ENCODE measurements at regions not wholly inside any gene's neighbourhood (a gene's known extent, or its start where the extent isn't known, plus 50 kb on each side); places are given as distances from the start of the nearest gene placed in this dataset.
"Not testable (repeated sequence)": the region's sequence is repeated elsewhere in the genome, so short reads cannot be mapped to it uniquely, and the experiment has no call there.

- DNase-seq, result not testable (repeated sequence)
Observed at GRCh38 chr2:87319705-87320104, 298.1 kb upstream of the PLGLB1 start.

DNA sequence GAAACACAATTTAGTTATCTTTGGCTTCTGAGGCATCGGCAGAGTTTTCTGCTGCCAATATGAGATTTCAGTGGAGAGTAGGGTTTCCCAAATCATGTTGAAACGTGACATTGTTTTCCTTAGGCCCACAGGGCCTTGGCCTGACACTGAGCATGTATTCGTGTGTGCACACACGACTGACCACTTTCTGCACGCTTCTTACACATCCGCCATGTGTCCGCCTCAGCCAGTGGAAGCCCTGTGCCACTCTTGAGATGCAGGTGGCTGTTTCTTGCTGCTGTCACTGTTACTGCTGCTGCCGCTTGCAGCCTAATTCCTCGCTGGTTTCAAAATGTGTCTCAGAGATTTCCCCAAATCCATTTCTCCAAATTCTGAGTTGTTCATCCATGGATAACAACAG, 299.6 kb upstream of the PLGLB1 start:
- DNase-seq, result not testable (repeated sequence)

GRCh38 chr2:87324335-87325041, 302.8 kb upstream of the PLGLB1 start:
- DNase-seq, result not testable (repeated sequence)

DNA sequence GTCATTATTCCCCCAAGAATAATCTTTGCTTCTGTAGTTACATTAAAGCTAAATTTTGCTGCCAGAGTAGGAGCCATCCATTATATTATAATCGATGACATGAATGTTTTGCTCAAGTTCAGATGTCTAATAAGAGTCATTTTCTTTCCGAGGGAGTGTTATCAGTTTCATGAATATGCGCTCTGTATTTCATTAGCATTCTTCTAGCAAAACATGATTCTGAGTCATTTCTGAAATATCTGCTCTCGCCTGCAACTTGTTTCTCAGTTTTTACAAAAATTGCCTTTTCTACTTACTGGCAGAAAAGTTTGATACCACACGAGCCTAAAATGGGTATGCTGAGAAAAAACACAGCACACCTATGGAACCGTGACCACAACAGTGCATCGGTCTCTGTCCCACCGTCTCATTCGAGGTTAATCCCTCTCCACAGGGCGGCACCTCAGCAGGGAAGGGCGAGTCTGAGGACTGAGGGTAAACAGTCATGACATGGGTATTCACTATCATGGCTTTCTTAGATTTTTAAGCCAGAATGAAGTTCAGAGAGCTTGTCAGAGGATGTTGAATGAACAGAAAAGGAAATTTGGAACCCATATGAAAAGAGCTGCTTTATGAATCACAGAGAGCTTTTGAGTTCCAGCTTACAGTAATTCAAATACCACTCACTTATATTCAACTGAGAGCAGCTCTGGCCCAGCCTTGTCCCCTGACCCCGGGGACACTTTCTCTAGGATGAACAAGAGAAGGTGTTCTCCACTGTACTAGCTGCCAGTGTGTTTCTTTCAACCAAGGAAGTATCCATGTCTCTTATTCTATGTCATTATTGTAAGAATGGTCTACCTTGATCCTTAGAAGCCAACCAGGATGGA, 303.6 kb upstream of the PLGLB1 start:
- not testable (repeated sequence) for DNase-seq

DNA sequence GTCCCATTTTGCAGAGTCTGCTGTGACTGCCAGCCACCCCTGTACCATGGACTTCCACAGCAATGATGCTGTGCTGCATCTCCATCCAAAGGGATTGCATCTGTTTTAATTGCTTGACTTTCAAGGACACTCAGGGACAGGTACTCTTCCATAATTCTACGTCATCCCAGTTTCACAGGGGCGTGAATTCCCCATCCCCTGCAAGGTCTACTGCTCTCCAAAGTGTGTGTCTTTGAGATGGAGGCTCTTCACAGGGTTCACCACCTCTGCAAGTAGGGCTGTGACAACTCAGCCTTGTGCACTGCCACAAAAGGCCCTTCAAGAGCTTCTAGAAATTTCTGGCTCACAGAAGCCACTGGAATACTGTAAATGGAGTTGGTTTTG, 304.3 kb upstream of the PLGLB1 start:
- DNase-seq, result not testable (repeated sequence)

DNA sequence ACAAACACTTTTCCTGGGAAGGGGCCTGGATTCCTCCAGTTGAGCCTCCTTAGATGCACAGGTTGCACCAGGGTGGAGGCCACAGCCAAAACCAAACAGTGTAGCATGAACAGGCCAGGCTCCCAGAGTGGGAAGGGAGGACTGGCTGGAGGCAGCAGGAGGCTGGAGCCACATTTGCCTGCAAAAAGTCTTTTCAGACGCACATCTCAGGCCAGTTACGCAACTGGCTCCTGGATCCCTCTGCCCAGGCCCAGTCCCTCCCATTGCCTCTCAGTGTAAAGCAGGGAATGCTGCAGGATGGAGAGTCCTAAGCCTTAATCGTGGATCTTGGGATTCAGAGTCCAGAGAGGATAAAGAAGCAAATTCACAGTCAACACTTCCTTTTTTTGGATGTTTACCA, 305.1 kb upstream of the PLGLB1 start:
- not testable (repeated sequence) for DNase-seq

- not testable (repeated sequence) for DNase-seq
Observed at GRCh38 chr2:87327648-87328371, 306.2 kb upstream of the PLGLB1 start.

- DNase-seq, result not testable (repeated sequence)
Observed at GRCh38 chr2:87329529-87329928, 307.9 kb upstream of the PLGLB1 start.

DNA sequence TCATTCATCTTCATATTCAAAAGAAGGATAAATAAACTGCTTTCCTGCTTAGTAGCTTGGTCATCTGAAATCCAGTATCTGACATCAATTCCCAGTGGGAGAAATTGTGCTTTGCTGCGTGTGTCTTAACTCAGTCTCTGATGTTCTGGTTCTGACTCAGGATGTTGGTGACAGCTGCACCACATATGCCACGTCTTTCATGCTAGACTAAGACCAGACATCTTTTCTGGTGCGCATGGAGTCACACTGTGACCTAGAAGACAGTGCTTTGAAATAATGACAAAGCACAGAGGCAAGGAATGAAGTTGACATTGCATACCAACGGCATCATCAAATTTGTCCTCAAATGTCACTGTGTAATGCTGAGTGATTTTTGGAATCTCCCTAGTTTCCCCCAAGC, 308.8 kb upstream of the PLGLB1 start:
- DNase-seq, result not testable (repeated sequence)

GRCh38 chr2:87331940-87332583, 310.4 kb upstream of the PLGLB1 start:
- DNase-seq, result not testable (repeated sequence)

GRCh38 chr2:87334888-87335287, 313.2 kb upstream of the PLGLB1 start:
- DNase-seq, result not testable (repeated sequence)

DNA sequence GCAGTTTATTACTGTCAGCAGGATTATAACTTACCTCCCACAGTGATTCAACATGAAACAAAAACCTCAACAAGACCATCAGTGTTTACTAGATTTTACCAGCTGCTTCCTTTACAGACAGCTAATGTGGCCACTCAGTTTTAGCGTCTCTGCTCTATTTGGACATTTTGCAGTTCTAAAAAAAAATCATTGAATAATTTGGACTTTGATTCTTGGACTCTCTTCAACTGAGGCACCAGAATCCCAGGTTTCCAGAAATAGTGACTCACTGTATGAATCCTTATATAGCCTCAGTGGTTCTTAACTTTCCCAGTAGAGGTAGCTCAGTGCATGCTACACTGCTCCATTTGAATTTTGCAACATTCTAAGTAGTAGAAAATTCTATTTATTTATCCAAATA, 317.4 kb upstream of the PLGLB1 start:
- not testable (repeated sequence) for DNase-seq

DNA sequence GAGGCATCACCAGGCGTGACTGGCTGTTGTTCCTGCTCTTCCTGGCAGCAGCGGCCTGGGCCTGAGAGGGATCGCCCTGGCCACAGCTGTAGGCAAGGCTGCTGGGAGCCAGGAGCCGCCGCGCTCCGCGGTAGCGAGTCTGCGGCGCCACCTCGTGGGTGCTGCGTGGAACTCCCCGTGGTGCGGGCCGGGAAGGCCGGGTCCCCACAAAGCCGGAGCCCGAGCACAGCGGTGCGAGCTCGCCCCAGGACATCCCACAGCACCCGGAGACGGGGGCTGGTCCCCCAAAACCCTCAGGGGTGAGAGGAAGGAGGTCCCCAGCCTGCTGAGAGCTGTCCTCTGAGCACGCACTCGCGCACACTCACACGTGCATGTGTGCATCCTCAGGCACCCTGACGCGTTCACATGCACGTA, 320.0 kb upstream of the PLGLB1 start:
- DNase-seq, result not testable (repeated sequence)

DNA sequence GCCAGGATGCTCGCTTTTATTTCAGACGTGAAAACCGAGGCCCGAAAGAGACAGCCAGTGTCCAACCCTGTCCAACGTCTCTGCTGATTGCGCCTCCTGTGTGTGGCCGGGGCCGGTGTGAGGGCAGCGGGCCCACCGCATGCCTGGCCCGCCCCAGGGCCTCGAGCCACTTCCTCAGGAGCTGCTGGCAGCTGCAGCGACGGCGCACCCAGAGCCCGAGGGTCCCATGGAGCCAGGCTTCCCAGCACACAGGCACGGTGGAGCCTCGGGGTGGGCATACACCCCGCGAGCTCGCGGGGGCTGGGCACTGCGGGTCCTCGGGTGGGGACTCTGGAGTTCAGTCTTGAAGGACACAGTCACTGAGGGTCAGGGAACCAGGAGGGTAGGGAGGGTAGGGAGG, 320.5 kb upstream of the PLGLB1 start:
- not testable (repeated sequence) for DNase-seq

GRCh38 chr2:87343347-87343746, 321.7 kb upstream of the PLGLB1 start:
- not testable (repeated sequence) for DNase-seq

GRCh38 chr2:87345283-87345682, 323.6 kb upstream of the PLGLB1 start:
- DNase-seq, result not testable (repeated sequence)

GRCh38 chr2:87348556-87348955, 326.9 kb upstream of the PLGLB1 start:
- not testable (repeated sequence) for DNase-seq

GRCh38 chr2:87349006-87349405, 327.4 kb upstream of the PLGLB1 start:
- DNase-seq, result not testable (repeated sequence)

- DNase-seq, result not testable (repeated sequence)
Observed at GRCh38 chr2:87352178-87352934, 330.7 kb upstream of the PLGLB1 start.

- not testable (repeated sequence) for DNase-seq
Observed at GRCh38 chr2:87353408-87353807, 331.8 kb upstream of the PLGLB1 start.

DNA sequence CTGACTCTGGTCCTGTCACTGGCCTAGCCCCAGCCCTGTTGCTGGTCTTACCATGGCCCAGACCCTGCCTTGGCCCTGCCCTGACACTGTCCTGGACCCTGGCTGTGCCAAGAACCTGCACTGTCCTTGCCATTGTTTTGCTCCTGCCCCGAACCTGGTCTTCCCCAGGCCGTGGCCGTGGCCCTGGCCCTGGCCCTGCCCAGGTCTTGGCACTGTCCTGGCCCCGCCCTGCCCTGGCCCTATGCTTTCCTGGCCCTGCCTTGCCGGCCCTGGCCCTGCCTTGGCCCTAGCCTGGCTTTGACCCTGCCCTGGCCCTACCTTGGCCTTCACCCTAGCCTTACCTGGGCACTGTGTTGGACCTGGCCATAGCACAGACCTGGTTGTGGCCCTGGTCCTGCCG, 332.5 kb upstream of the PLGLB1 start:
- not testable (repeated sequence) for DNase-seq

DNA sequence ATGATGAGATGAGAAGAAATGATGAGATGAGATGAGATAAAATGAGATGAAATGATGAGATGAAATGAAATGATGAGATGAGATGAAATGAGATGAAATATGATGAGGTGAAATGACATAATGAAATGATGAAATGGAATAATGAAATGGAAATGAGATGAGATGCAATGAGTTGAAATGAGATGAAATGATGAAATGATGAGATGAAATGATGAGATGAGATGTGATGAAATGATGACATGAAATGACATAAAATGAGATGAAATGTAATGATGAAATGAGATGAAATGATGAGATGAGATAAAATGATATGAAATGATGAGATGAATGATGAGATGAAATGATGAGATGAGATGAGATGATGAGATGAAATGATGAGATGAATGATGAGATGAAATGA, 338.6 kb upstream of the PLGLB1 start:
- DNase-seq, result not testable (repeated sequence)

Data from Kasumi-1 (cell line).